ENCODE measurements at regions not wholly inside any gene's neighbourhood (a gene's known extent, or its start where the extent isn't known, plus 50 kb on each side); places are given as distances from the start of the nearest gene placed in this dataset.

DNA sequence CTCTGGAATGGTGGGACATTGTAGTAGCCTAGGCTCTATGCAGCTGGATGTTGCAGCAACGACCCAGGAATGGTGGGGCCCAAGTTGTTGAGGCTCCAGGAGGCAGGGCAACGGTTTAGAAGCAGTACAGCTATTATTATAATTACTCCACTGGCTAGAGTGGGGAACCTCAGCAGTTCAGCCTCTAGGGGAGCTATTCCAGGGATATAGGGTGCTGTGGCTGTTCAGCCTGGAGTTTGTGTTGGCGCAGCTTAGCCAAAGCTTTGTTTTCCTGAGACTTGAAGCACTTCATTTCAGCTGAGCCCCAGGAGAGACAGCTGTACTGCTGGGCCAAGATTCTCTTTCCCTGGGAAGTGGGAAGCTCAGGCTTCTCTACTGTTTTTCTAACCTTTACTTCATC lies 1023.0 kb upstream of the ATXN7L3B start:
- Histone ChIP-seq H3K9me2 (replicated peaks; ENCODE audit: low read depth, low read length) (no peaks in the 10 kb centered on the region), H3F3A (ENCODE audit: low read depth) (no peaks in the 10 kb centered on the region), H3K9me3 (ENCODE audit: insufficient read depth, low read depth, low read length) (no peaks in the 10 kb centered on the region), H3K4me2 (ENCODE audit: low read depth, low read length, poor library complexity, severe bottlenecking) (no peak overlapping the region), H3K27me3 (ENCODE audit: insufficient read depth, low read length, poor library complexity, severe bottlenecking) (no peaks in the 10 kb centered on the region), H3K36me3 (ENCODE audit: insufficient read depth, low read length) (no peaks in the 10 kb centered on the region), H2AFZ (ENCODE audit: low read length) (no peak overlapping the region), H3K4me1 (ENCODE audit: insufficient read depth, low read length, poor library complexity, severe bottlenecking) (no peaks in the 10 kb centered on the region), H4K20me1 (ENCODE audit: insufficient read depth, low read length, poor library complexity, severe bottlenecking) (no peaks in the 10 kb centered on the region), H3K79me2 (ENCODE audit: insufficient read depth, low read length) (no peaks in the 10 kb centered on the region), H3K4me3 (ENCODE audit: low read length, poor library complexity, severe bottlenecking) (no peak overlapping the region), H3K9ac (ENCODE audit: low read depth, low read length, poor library complexity, severe bottlenecking) (no peak overlapping the region)
- TF ChIP-seq CTCF (conservative IDR thresholded peaks at IDR 0.05; ENCODE audit: low read length) (no peak), EZH2phosphoT487 (IDR thresholded peaks at IDR 0.05; ENCODE audit: borderline replicate concordance) (no peak)

- H3K27me3 ChIP-seq (ENCODE audit: insufficient read depth, low read length, poor library complexity, severe bottlenecking): no peaks in the 10 kb centered on the region
- no peak overlapping the region for H3K9ac ChIP-seq (ENCODE audit: low read depth, low read length, poor library complexity, severe bottlenecking)
- H3K36me3 ChIP-seq (ENCODE audit: insufficient read depth, low read length): no peaks in the 10 kb centered on the region
- H3K4me3 ChIP-seq (ENCODE audit: low read length, poor library complexity, severe bottlenecking): no peak overlapping the region
- H3F3A ChIP-seq (ENCODE audit: low read depth): no peaks in the 10 kb centered on the region
- H3K9me3 ChIP-seq (ENCODE audit: insufficient read depth, low read depth, low read length): no peaks in the 10 kb centered on the region
- H4K20me1 ChIP-seq (ENCODE audit: insufficient read depth, low read length, poor library complexity, severe bottlenecking): no peaks in the 10 kb centered on the region
- no peaks in the 10 kb centered on the region for H3K4me1 ChIP-seq (ENCODE audit: insufficient read depth, low read length, poor library complexity, severe bottlenecking)
- H2AFZ ChIP-seq (ENCODE audit: low read length): no peak overlapping the region
- no peaks in the 10 kb centered on the region for H3K79me2 ChIP-seq (ENCODE audit: insufficient read depth, low read length)
- TF ChIP-seq EZH2phosphoT487 (IDR thresholded peaks at IDR 0.05; ENCODE audit: borderline replicate concordance): no peak
- no peak for TF ChIP-seq CTCF (conservative IDR thresholded peaks at IDR 0.05; ENCODE audit: low read length)
- H3K4me2 ChIP-seq (ENCODE audit: low read depth, low read length, poor library complexity, severe bottlenecking): no peak overlapping the region
- no peaks in the 10 kb centered on the region for H3K9me2 ChIP-seq (replicated peaks; ENCODE audit: low read depth, low read length)
Measured at GRCh38 chr12:73517859-73518258, 1019.8 kb upstream of the ATXN7L3B start.

GRCh38 chr12:73529231-73529630 lies 1008.4 kb upstream of the ATXN7L3B start:
- Histone ChIP-seq H3F3A (ENCODE audit: low read depth) (no peaks in the 10 kb centered on the region), H3K9me3 (ENCODE audit: insufficient read depth, low read depth, low read length) (no peaks in the 10 kb centered on the region)
- TF ChIP-seq CTCF (conservative IDR thresholded peaks at IDR 0.05; ENCODE audit: low read length) (no peak), EZH2phosphoT487 (IDR thresholded peaks at IDR 0.05; ENCODE audit: borderline replicate concordance) (no peak)

More at GRCh38 chr12:73529231-73529630, 1008.4 kb upstream of the ATXN7L3B start:
- H3K4me1 ChIP-seq (ENCODE audit: insufficient read depth, low read length, poor library complexity, severe bottlenecking): no peaks in the 10 kb centered on the region
- H3K36me3 ChIP-seq (ENCODE audit: insufficient read depth, low read length): no peaks in the 10 kb centered on the region
- no peak overlapping the region for H3K4me2 ChIP-seq (ENCODE audit: low read depth, low read length, poor library complexity, severe bottlenecking)
- no peak overlapping the region for H3K4me3 ChIP-seq (ENCODE audit: low read length, poor library complexity, severe bottlenecking)
- no peaks in the 10 kb centered on the region for H3K79me2 ChIP-seq (ENCODE audit: insufficient read depth, low read length)
- H2AFZ ChIP-seq (ENCODE audit: low read length): no peak overlapping the region
- no peaks in the 10 kb centered on the region for H3K9me2 ChIP-seq (replicated peaks; ENCODE audit: low read depth, low read length)
- H3K9ac ChIP-seq (ENCODE audit: low read depth, low read length, poor library complexity, severe bottlenecking): no peak overlapping the region
- H4K20me1 ChIP-seq (ENCODE audit: insufficient read depth, low read length, poor library complexity, severe bottlenecking): no peaks in the 10 kb centered on the region
- H3K27me3 ChIP-seq (ENCODE audit: insufficient read depth, low read length, poor library complexity, severe bottlenecking): no peaks in the 10 kb centered on the region

Measured in Loucy (cell line).